ENCODE measurements at regions not wholly inside any gene's neighbourhood (a gene's known extent, or its start where the extent isn't known, plus 50 kb on each side); places are given as distances from the start of the nearest gene placed in this dataset.

DNA sequence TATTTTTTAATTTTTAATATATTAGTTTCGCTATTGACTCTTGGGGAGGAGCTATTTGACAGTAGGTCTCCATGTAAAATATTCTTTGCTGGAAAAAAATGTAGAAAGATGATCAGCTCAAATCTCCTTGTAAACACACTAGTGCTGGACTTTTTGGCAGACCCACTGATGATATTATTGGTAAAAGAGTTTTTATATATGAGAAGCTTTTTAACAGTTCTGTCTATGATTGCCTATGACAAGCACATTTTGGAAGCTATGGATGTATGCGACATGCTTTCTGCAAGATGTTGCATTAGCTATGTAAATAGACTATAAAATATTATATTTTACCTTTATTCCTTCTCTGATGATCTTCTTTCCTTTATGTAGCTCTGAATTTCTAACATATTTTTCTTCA, 928.5 kb downstream of the DNAJB9 start:
- H3K36me3 ChIP-seq (ENCODE audit: control insufficient read depth in 2 of 2, insufficient read depth in 2 of 2, low read length in 1 of 2) = no peaks in the 10 kb centered on the region
- no peak overlapping the region for H3K27ac ChIP-seq (ENCODE audit: control insufficient read depth, insufficient read depth)
- CTCF ChIA-PET = interaction anchor here (0.8 kb wide), 1 partner anchor 12 kb away, joined by 3 read pairs; no protein-coding TSS in a partner anchor
- FAIRE-seq (no peak), DNase-seq (ENCODE audit: low read depth, low spot score) (no peak), ATAC-seq (no peak)
- H3K4me3 ChIP-seq = no peak overlapping the region
- no peak overlapping the region for H3K4me2 ChIP-seq (ENCODE audit: control insufficient read depth, insufficient read depth)
- intact Hi-C loops (cut with micrococcal nuclease; ENCODE audit: unreplicated experiment) = no loop called here
- POLR2A ChIA-PET = no interaction called here
- TF ChIP-seq RELA (IDR thresholded peaks at IDR 0.05; ENCODE audit: borderline replicate concordance, partially characterized antibody) = no peak
- TF ChIP-seq, protein P1, sequence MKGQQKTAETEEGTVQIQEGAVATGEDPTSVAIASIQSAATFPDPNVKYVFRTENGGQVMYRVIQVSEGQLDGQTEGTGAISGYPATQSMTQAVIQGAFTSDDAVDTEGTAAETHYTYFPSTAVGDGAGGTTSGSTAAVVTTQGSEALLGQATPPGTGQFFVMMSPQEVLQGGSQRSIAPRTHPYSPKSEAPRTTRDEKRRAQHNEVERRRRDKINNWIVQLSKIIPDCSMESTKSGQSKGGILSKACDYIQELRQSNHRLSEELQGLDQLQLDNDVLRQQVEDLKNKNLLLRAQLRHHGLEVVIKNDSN (IDR thresholded peaks at IDR 0.05; ENCODE audit: borderline replicate concordance, extremely low read length, insufficient read depth, low read depth, low read length) = no peak
- no peak for TF ChIP-seq ZNF207 (IDR thresholded peaks at IDR 0.05; ENCODE audit: borderline replicate concordance)
- no peak for TF ChIP-seq ZNF622 (IDR thresholded peaks at IDR 0.05)
- TF ChIP-seq HCFC1 (IDR thresholded peaks at IDR 0.05; ENCODE audit: low read length) = no peak
- TF ChIP-seq, protein P2, sequence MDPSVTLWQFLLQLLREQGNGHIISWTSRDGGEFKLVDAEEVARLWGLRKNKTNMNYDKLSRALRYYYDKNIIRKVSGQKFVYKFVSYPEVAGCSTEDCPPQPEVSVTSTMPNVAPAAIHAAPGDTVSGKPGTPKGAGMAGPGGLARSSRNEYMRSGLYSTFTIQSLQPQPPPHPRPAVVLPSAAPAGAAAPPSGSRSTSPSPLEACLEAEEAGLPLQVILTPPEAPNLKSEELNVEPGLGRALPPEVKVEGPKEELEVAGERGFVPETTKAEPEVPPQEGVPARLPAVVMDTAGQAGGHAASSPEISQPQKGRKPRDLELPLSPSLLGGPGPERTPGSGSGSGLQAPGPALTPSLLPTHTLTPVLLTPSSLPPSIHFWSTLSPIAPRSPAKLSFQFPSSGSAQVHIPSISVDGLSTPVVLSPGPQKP (IDR thresholded peaks at IDR 0.05; ENCODE audit: low read depth, low read length) = no peak
- no peak for TF ChIP-seq CHD1 (IDR thresholded peaks at IDR 0.05; ENCODE audit: low read depth, low read length)
- no peak for TF ChIP-seq FOXM1 (IDR thresholded peaks at IDR 0.05; ENCODE audit: low read depth, low read length)
- no peak for TF ChIP-seq KAT2A (conservative IDR thresholded peaks at IDR 0.05; ENCODE audit: control insufficient read depth, low read depth, low read length)
- TF ChIP-seq RB1 (IDR thresholded peaks at IDR 0.05; ENCODE audit: borderline replicate concordance) = no peak
- TF ChIP-seq ESRRA (IDR thresholded peaks at IDR 0.05; ENCODE audit: low read length) = no peak
- H3K9ac ChIP-seq (ENCODE audit: control insufficient read depth, insufficient read depth, low read length) = no peak overlapping the region
- H2AFZ ChIP-seq (ENCODE audit: control insufficient read depth, low read depth, low read length) = no peak overlapping the region
- no peaks in the 10 kb centered on the region for H3K4me1 ChIP-seq (ENCODE audit: control insufficient read depth, insufficient read depth, low read length)
- H4K20me1 ChIP-seq (ENCODE audit: control insufficient read depth, insufficient read depth) = no peaks in the 10 kb centered on the region
- RAD21 ChIA-PET (ENCODE audit: unreplicated experiment) = interaction anchor here (0.8 kb wide), 1 partner anchor 23 kb away, joined by 4 read pairs; no protein-coding TSS in a partner anchor
- no peaks in the 10 kb centered on the region for H3K27me3 ChIP-seq (replicated peaks in 1 of 2; ENCODE audit: control insufficient read depth in 2 of 2, insufficient read depth in 2 of 2, low read length in 1 of 2)
- no peaks in the 10 kb centered on the region for H3K79me2 ChIP-seq (ENCODE audit: control insufficient read depth, insufficient read depth, low read length)
- no peaks in the 10 kb centered on the region for H3K9me3 ChIP-seq (replicated peaks; ENCODE audit: control insufficient read depth, insufficient read depth, low read length)
- BruUV-seq (replicated peaks) = no TSS peak
- SMC1A ChIA-PET (ENCODE audit: uncharacterized antibody, unreplicated experiment) = interaction anchor here (0.6 to 1.4 kb wide), 3 partner anchors 18 to 379 kb away, joined by 3 to 4 read pairs (median 3); no protein-coding TSS in a partner anchor
- WGBS (ENCODE audit: insufficient coverage, insufficient replicate concordance, low lambda C conversion rate, missing lambda C conversion rate) = 47% methylated on average over 2 of the region's 2 CpGs
- in situ Hi-C loops (cut with MboI) = no loop called here
